HEK293 (cell line): ENCODE measurements at regions not wholly inside any gene's neighbourhood (a gene's known extent, or its start where the extent isn't known, plus 50 kb on each side); places are given as distances from the start of the nearest gene placed in this dataset.

Source experiments
- REST ChIP-seq: fragments of 450-650 bp; formaldehyde crosslinking; IDR thresholded peaks from 2 replicates; pipeline ENCODE4 v1.5.1; 2016; ENCODE audit warnings: missing biosample characterization, missing genetic modification characterization
- SETDB1 ChIP-seq: IDR thresholded peaks from one replicate; pipeline ENCODE4 v1.6.1; 2017; ENCODE audit warnings: mild to moderate bottlenecking, low read length, moderate library complexity, mixed read lengths; ENCODE audit not compliant: insufficient read length
- TCF7L2 ChIP-seq: IDR thresholded peaks from 2 replicates; pipeline ENCODE4 v1.6.1; 2011; ENCODE audit warnings: low read depth, mild to moderate bottlenecking, inconsistent platforms, low read length, moderate library complexity, borderline replicate concordance
- YY1 ChIP-seq: fragments of 450-650 bp; formaldehyde crosslinking; IDR thresholded peaks from 2 replicates; pipeline ENCODE4 v1.5.1; 2018; ENCODE audit warnings: missing biosample characterization, missing genetic modification characterization
- ZBTB7A ChIP-seq: fragments of 450-650 bp; formaldehyde crosslinking; IDR thresholded peaks from 2 replicates; pipeline ENCODE4 v1.5.1; 2016; ENCODE audit warnings: low read depth, missing biosample characterization, missing genetic modification characterization
- ZNF132 ChIP-seq: fragments of 450-650 bp; formaldehyde crosslinking; IDR thresholded peaks from 2 replicates; pipeline ENCODE4 v1.5.1; 2017; ENCODE audit warnings: missing biosample characterization, missing genetic modification characterization, borderline replicate concordance
- ZNF211 ChIP-seq: fragments of 450-650 bp; formaldehyde crosslinking; IDR thresholded peaks from 2 replicates; pipeline ENCODE4 v1.5.1; 2016; ENCODE audit warnings: low read depth, missing biosample characterization, missing genetic modification characterization
- ZNF248 ChIP-seq: fragments of 450-650 bp; formaldehyde crosslinking; IDR thresholded peaks from 2 replicates; pipeline ENCODE4 v1.5.1; 2017; ENCODE audit warnings: missing biosample characterization, missing genetic modification characterization
- ZNF521 ChIP-seq: fragments of 450-650 bp; formaldehyde crosslinking; IDR thresholded peaks from 2 replicates; pipeline ENCODE4 v1.5.1; 2017; ENCODE audit warnings: missing biosample characterization, mild to moderate bottlenecking, missing genetic modification characterization
- ZNF792 ChIP-seq: fragments of 450-650 bp; formaldehyde crosslinking; IDR thresholded peaks from 2 replicates; pipeline ENCODE4 v1.5.1; 2016; ENCODE audit warnings: missing biosample characterization, missing genetic modification characterization
- TF ChIP-seq, protein P1 (sequence below): fragments of 450-650 bp; formaldehyde crosslinking; IDR thresholded peaks from 2 replicates; pipeline ENCODE4 v1.5.1; 2016; ENCODE audit warnings: missing biosample characterization, missing genetic modification characterization
- TF ChIP-seq, protein P2 (sequence below): fragments of 450-650 bp; formaldehyde crosslinking; IDR thresholded peaks from 2 replicates; pipeline ENCODE4 v1.5.1; 2016; ENCODE audit warnings: missing biosample characterization, missing genetic modification characterization, low read depth
- TF ChIP-seq, protein P3 (sequence below): IDR thresholded peaks from 2 replicates; pipeline ENCODE4 v1.6.1; 2011; ENCODE audit warnings: mild to moderate bottlenecking, low read depth, low read length, borderline replicate concordance

DNA sequence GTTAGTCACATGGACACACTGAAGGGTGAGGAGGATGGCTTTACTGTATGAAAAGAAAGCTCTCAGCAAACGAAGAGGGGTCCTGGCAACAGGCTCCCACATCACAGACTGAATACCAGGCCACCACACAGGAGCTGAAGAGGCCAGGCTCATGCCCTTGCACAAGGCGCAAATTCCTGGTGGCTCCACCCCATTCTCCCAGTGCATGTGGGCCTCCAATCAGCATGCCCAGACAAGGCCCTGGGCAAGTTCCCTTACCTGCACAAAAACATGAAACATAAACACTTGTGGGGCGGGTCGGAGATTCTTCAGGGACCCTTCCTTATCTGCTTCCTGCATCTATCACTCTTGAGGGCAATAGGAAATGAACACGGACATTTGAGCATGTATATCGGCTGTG lies 935.8 kb upstream of the EDIL3 start:
- no peak for TF ChIP-seq TCF7L2
- TF ChIP-seq YY1 (tag by site-specific recombination), result no peak
- TF ChIP-seq, protein P1, sequence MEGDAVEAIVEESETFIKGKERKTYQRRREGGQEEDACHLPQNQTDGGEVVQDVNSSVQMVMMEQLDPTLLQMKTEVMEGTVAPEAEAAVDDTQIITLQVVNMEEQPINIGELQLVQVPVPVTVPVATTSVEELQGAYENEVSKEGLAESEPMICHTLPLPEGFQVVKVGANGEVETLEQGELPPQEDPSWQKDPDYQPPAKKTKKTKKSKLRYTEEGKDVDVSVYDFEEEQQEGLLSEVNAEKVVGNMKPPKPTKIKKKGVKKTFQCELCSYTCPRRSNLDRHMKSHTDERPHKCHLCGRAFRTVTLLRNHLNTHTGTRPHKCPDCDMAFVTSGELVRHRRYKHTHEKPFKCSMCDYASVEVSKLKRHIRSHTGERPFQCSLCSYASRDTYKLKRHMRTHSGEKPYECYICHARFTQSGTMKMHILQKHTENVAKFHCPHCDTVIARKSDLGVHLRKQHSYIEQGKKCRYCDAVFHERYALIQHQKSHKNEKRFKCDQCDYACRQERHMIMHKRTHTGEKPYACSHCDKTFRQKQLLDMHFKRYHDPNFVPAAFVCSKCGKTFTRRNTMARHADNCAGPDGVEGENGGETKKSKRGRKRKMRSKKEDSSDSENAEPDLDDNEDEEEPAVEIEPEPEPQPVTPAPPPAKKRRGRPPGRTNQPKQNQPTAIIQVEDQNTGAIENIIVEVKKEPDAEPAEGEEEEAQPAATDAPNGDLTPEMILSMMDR, result no peak
- TF ChIP-seq REST, result no peak
- TF ChIP-seq, protein P2, sequence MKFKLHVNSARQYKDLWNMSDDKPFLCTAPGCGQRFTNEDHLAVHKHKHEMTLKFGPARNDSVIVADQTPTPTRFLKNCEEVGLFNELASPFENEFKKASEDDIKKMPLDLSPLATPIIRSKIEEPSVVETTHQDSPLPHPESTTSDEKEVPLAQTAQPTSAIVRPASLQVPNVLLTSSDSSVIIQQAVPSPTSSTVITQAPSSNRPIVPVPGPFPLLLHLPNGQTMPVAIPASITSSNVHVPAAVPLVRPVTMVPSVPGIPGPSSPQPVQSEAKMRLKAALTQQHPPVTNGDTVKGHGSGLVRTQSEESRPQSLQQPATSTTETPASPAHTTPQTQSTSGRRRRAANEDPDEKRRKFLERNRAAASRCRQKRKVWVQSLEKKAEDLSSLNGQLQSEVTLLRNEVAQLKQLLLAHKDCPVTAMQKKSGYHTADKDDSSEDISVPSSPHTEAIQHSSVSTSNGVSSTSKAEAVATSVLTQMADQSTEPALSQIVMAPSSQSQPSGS (tag by site-specific recombination), result no peak
- TF ChIP-seq ZNF211 (tag by site-specific recombination), result no peak
- TF ChIP-seq ZNF132 (tag by site-specific recombination), result no peak
- TF ChIP-seq, protein P3, sequence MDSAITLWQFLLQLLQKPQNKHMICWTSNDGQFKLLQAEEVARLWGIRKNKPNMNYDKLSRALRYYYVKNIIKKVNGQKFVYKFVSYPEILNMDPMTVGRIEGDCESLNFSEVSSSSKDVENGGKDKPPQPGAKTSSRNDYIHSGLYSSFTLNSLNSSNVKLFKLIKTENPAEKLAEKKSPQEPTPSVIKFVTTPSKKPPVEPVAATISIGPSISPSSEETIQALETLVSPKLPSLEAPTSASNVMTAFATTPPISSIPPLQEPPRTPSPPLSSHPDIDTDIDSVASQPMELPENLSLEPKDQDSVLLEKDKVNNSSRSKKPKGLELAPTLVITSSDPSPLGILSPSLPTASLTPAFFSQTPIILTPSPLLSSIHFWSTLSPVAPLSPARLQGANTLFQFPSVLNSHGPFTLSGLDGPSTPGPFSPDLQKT, result no peak
- TF ChIP-seq SETDB1, result no peak
- no peak for TF ChIP-seq ZBTB7A (tag by site-specific recombination)
- TF ChIP-seq ZNF521 (tag by site-specific recombination), result no peak
- no peak for TF ChIP-seq ZNF248
- TF ChIP-seq ZNF792 (tag by site-specific recombination), result no peak
